ENCODE measurements at regions not wholly inside any gene's neighbourhood (a gene's known extent, or its start where the extent isn't known, plus 50 kb on each side); places are given as distances from the start of the nearest gene placed in this dataset.

- TF ChIP-seq REST (IDR thresholded peaks at IDR 0.05; ENCODE audit: insufficient read depth in 1 of 2, low read depth in 2 of 2, low read length in 2 of 2), result no peak
- TF ChIP-seq POLR2AphosphoS5 (IDR thresholded peaks at IDR 0.05; ENCODE audit: low read depth, low read length), result no peak
- TF ChIP-seq SIN3A (IDR thresholded peaks at IDR 0.05; ENCODE audit: borderline replicate concordance, insufficient read depth, low read length), result no peak
- no peak for TF ChIP-seq TAF1 (IDR thresholded peaks at IDR 0.05; ENCODE audit: borderline replicate concordance, insufficient read depth, low read length)
These were observed 409.1 kb downstream of the FGF9 start for GRCh38 chr13:22079961-22080360.
